Mucosa of descending colon (tissue), 3 donors: ENCODE measurements at regions not wholly inside any gene's neighbourhood (a gene's known extent, or its start where the extent isn't known, plus 50 kb on each side); places are given as distances from the start of the nearest gene placed in this dataset.

Experiments used
- ATAC-seq: fragments of 200-7000 bp; cut with Tn5 transposase; one replicate; pipeline ENCODE4 v1.9.1; 2020; ENCODE audit warnings: mild to moderate bottlenecking, moderate library complexity
- DNase-seq, 3 donors: peaks; one replicate each; pipeline ENCODE4 v3.0.0-alpha.2; 2020
- H3K36me3 ChIP-seq: fragments of 200-600 bp; one replicate; pipeline ENCODE4 v1.8.0; 2021; ENCODE audit warnings: low read depth, mild to moderate bottlenecking
- H3K4me1 ChIP-seq: fragments of 200-600 bp; one replicate; pipeline ENCODE4 v1.8.0; 2021; ENCODE audit warnings: low read depth, mild to moderate bottlenecking
- H3K4me3 ChIP-seq: fragments of 200-600 bp; one replicate; pipeline ENCODE4 v1.8.0; 2021; ENCODE audit warnings: mild to moderate bottlenecking
- H3K9me3 ChIP-seq: fragments of 200-600 bp; one replicate; pipeline ENCODE4 v1.8.0; 2021; ENCODE audit warnings: mild to moderate bottlenecking
- CTCF ChIP-seq: fragments of 200-600 bp; IDR thresholded peaks from one replicate; pipeline ENCODE4 v1.8.0; 2022; ENCODE audit warnings: antibody characterized with exemption, mild to moderate bottlenecking
- intact Hi-C, 2 donors: fragments of 100-400 bp; cut with DNase I in 1 of 2; cut with micrococcal nuclease in 1 of 2; formaldehyde crosslinking; loops; one replicate each; pipeline versions ENCODE4 v1.11.0 to v1.11.1; 2022; cut with DNase I, micrococcal nuclease
- donor health status: DM: no; HTN: no; CAD: no; lungs with moderate emphysema.
- donor health status: DM: no; HTN: no; CAD: no.
- donor health status: DM: no; HTN: yes; CAD: no.

- intact Hi-C loops = no loop called here
- no peak for DNase-seq
- H3K4me1 ChIP-seq = no peaks in the 10 kb centered on the region
- no peaks in the 10 kb centered on the region for H3K36me3 ChIP-seq
- TF ChIP-seq CTCF = no peak
- ATAC-seq = no peak
- peaks cover 9% of the 10 kb centered on the region for H3K9me3 ChIP-seq
- no peak overlapping the region for H3K4me3 ChIP-seq
These were observed 306.7 kb downstream of the CRPPA start for GRCh38 chr7:16114633-16115032.

- ATAC-seq (no peak), DNase-seq (no peak)
These were observed 307.3 kb downstream of the CRPPA start for GRCh38 chr7:16114071-16114470.

DNA sequence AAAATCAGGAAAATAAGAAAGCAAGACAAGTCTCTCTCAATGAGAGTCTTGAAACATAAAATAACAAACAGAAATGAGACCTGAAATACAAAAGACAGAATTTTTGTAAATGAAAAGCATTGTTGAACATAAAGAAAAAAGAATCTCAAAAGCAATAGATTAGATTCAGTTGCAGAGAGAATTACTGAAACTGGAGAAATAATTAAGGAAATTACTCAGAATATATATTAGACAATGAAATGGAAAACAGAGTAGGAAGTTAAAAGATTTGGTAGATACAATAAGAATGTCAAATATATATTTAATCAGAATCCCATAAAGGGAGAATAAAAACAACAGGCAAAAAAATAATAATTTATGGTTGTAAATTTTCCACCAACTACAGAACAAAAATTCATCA, 308.3 kb downstream of the CRPPA start:
- DNase-seq (no peak), ATAC-seq (no peak)
- no peak for TF ChIP-seq CTCF
- H3K4me1 ChIP-seq = no peaks in the 10 kb centered on the region
- peaks cover 9% of the 10 kb centered on the region for H3K9me3 ChIP-seq
- intact Hi-C loops = no loop called here
- H3K4me3 ChIP-seq = no peak overlapping the region
- H3K36me3 ChIP-seq = no peaks in the 10 kb centered on the region

More at GRCh38 chr7:16114071-16114470, 307.3 kb downstream of the CRPPA start:
- H3K36me3 ChIP-seq = no peaks in the 10 kb centered on the region
- no peak overlapping the region for H3K4me3 ChIP-seq
- TF ChIP-seq CTCF = no peak
- no peaks in the 10 kb centered on the region for H3K4me1 ChIP-seq
- intact Hi-C loops = no loop called here
- H3K9me3 ChIP-seq = peaks cover 9% of the 10 kb centered on the region

DNA sequence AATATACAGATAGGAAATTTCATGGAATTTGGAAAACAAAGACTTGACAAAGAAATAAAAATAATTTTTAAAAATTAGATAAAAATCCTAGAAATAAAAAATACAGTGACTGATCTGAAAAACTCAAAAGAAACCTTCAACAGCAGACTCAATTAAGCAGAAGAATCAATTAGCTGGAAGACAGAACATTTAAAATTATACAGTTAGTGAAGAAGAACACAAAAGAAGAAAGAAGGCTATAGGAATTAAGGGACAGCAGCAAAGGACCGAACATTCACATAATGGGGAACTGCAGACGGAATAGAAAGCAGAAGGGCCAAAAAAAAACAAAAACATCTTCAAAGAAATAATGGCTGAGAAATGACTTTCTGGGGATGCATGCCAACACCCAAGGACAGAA, 314.5 kb downstream of the CRPPA start:
- intact Hi-C loops = no loop called here
- Histone ChIP-seq H3K4me1 (no peaks in the 10 kb centered on the region), H3K36me3 (no peaks in the 10 kb centered on the region), H3K4me3 (no peak overlapping the region), H3K9me3 (peaks cover 23% of the 10 kb centered on the region)
- TF ChIP-seq CTCF = no peak
- no peak for ATAC-seq
- DNase-seq = no peak

- intact Hi-C loops = no loop called here
- no peak for TF ChIP-seq CTCF
- H3K4me3 ChIP-seq = no peak overlapping the region
- H3K36me3 ChIP-seq = no peaks in the 10 kb centered on the region
- no peaks in the 10 kb centered on the region for H3K4me1 ChIP-seq
- no peak for DNase-seq
- no peak for ATAC-seq
- peaks cover 25% of the 10 kb centered on the region for H3K9me3 ChIP-seq
These were observed 315.0 kb downstream of the CRPPA start for GRCh38 chr7:16106300-16106699.

GRCh38 chr7:16099302-16099849, 322.0 kb downstream of the CRPPA start:
- TF ChIP-seq CTCF = no peak
- DNase-seq (no peak), ATAC-seq (no peak)
- intact Hi-C loops = no loop called here
- Histone ChIP-seq H3K36me3 (no peaks in the 10 kb centered on the region), H3K9me3 (peaks cover 4% of the 10 kb centered on the region), H3K4me3 (no peak overlapping the region), H3K4me1 (no peaks in the 10 kb centered on the region)
